Spleen (tissue), 11 donors: ENCODE measurements at regions not wholly inside any gene's neighbourhood (a gene's known extent, or its start where the extent isn't known, plus 50 kb on each side); places are given as distances from the start of the nearest gene placed in this dataset.
A peak's percentile ranks its signal among the peaks of the same experiment; 100 is the strongest.

Source experiments
- DNase-seq: peaks from one replicate; pipeline ENCODE4 v3.0.0-alpha.2; 2020
- H3K27ac ChIP-seq, 8 donors: fragments of 200-600 bp; sonication (generic) in 7 of 8; 1 replicate in 4 of 8; 2 replicates in 4 of 8; pipeline versions ENCODE4 v1.5.0 to v1.8.0; 2016 to 2021; ENCODE audit warnings: inconsistent platforms in 4 of 8, mild to moderate bottlenecking in 4 of 8, moderate library complexity in 1 of 8
- H3K27me3 ChIP-seq, 7 donors: fragments of 200-600 bp; sonication (generic) in 6 of 7; replicated peaks in 1 of 7; 1 replicate in 4 of 7; 2 replicates in 3 of 7; pipeline versions ENCODE4 v1.5.0 to v1.8.0; 2016 to 2021; ENCODE audit warnings: inconsistent platforms in 3 of 7, mild to moderate bottlenecking in 1 of 7
- H3K36me3 ChIP-seq, 6 donors: fragments of 200-600 bp; sonication (generic) in 5 of 6; 1 replicate in 4 of 6; 2 replicates in 2 of 6; pipeline versions ENCODE4 v1.5.0 to v1.8.0; 2016 to 2021; ENCODE audit warnings: inconsistent platforms in 2 of 6
- H3K4me1 ChIP-seq, 6 donors: fragments of 200-600 bp; sonication (generic) in 5 of 6; 1 replicate in 3 of 6; 2 replicates in 3 of 6; pipeline versions ENCODE4 v1.5.0 to v1.8.0; 2016 to 2021; ENCODE audit warnings: inconsistent platforms in 3 of 6
- H3K4me3 ChIP-seq, 8 donors: fragments of 200-600 bp; sonication (generic) in 7 of 8; 1 replicate in 4 of 8; 2 replicates in 4 of 8; pipeline versions ENCODE4 v1.5.0 to v1.8.0; 2016 to 2021; ENCODE audit warnings: inconsistent platforms in 4 of 8, mild to moderate bottlenecking in 4 of 8, moderate library complexity in 2 of 8
- H3K9me3 ChIP-seq, 8 donors: fragments of 200-600 bp; sonication (generic) in 7 of 8; 1 replicate in 4 of 8; 2 replicates in 4 of 8; pipeline versions ENCODE4 v1.5.0 to v1.8.0; 2016 to 2021; ENCODE audit warnings: inconsistent platforms in 4 of 8
- CTCF ChIP-seq, 11 experiments: fragments of 200-600 bp in 7 of 11; fragments of 450-650 bp in 4 of 11; sonication (generic) in 4 of 11; IDR thresholded peaks in 8 of 11; conservative IDR thresholded peaks in 3 of 11; 1 replicate in 7 of 11; 2 replicates in 4 of 11; pipeline versions ENCODE4 v1.4.0 to v1.8.0; 2016 to 2021; ENCODE audit warnings: antibody characterized with exemption in 11 of 11, inconsistent platforms in 4 of 11, mild to moderate bottlenecking in 1 of 11
- POLR2A ChIP-seq, 3 donors: fragments of 450-650 bp; IDR thresholded peaks; one replicate each; pipeline ENCODE4 v1.5.1; 2017; ENCODE audit warnings: antibody characterized with exemption in 3 of 3, mild to moderate bottlenecking in 1 of 3
- POLR2AphosphoS5 ChIP-seq, 3 donors: sonication (generic); formaldehyde crosslinking; IDR thresholded peaks; one replicate each; pipeline ENCODE4 v1.5.1; 2017; ENCODE audit warnings: antibody characterized with exemption in 3 of 3
- WGBS, 5 donors: extraction: QIAGEN DNeasy Blood & Tissue Kit in 3 of 5; methylation state at CpG; one replicate each; pipeline versions ENCODE4 v1.1.5 to v1.1.7; 2013 to 2018; 5-methylcytosine and 5-hydroxymethylcytosine counted together
- intact Hi-C: fragments of 100-400 bp; cut with DNase I; formaldehyde crosslinking; loops from one replicate; pipeline ENCODE4 v1.15.0; 2023; ENCODE audit warnings: low total_unique reads
- donor health status: healthy with polysubstance abuse.
- donor health status: DM: no; HTN: no; CAD: no; lungs with moderate emphysema.
- donor health status: DM: no; HTN: no; CAD: no.
- donor health status: Bipolar disorder and iron deficiency.
- donor health status: healthy.
- donor health status: DM: no; HTN: no; CAD: no.
- donor health status: DM: yes; HTN: yes; CAD: no.

- Histone ChIP-seq H3K9me3 (no peaks in the 10 kb centered on the region), H3K27ac (no peak overlapping the region), H3K4me3 (no peak overlapping the region), H3K36me3 (no peaks in the 10 kb centered on the region), H3K27me3 (peaks cover 0 to 66% (median 7%) of the 10 kb centered on the region in 7 donors), H3K4me1 (peaks cover 0 to 23% (median 15%) of the 10 kb centered on the region in 6 donors)
- intact Hi-C loops = no loop called here
- no peak for DNase-seq
- TF ChIP-seq POLR2AphosphoS5 (IDR thresholded peaks at IDR 0.05) (no peak), CTCF (IDR thresholded peaks at IDR 0.05 in 8 of 11, conservative IDR thresholded peaks at IDR 0.05 in 3 of 11) (no peak), POLR2A (IDR thresholded peaks at IDR 0.05) (no peak)
- 58 to 73% (median 68%) methylated on average over 7 to 12 of the region's 12 CpGs for WGBS, 5 donors
Observed at GRCh38 chr10:131650169-131650705, 250.6 kb upstream of the PPP2R2D start.

- intact Hi-C loops = no loop called here
- DNase-seq = no peak
- no peaks in the 10 kb centered on the region for H3K9me3 ChIP-seq
- peaks cover 0 to 58% (median 7%) of the 10 kb centered on the region in 7 donors for H3K27me3 ChIP-seq
- no peak overlapping the region for H3K27ac ChIP-seq
- TF ChIP-seq POLR2A (IDR thresholded peaks at IDR 0.05) = no peak
- TF ChIP-seq POLR2AphosphoS5 (IDR thresholded peaks at IDR 0.05) = no peak
- no peaks in the 10 kb centered on the region for H3K36me3 ChIP-seq
- no peak overlapping the region for H3K4me3 ChIP-seq
- H3K4me1 ChIP-seq = peaks cover 0 to 27% (median 15%) of the 10 kb centered on the region in 6 donors
- 68 to 79% (median 70%) methylated on average over 22 to 23 of the region's 23 CpGs for WGBS, 5 donors
Observed at GRCh38 chr10:131650771-131651673, 249.8 kb upstream of the PPP2R2D start.

GRCh38 chr10:131651674-131652437 is 249.0 kb upstream of the PPP2R2D start:
- intact Hi-C loops = no loop called here
- Histone ChIP-seq H3K9me3 (no peaks in the 10 kb centered on the region), H3K4me1 (peaks cover 0 to 27% (median 15%) of the 10 kb centered on the region in 6 donors), H3K27ac (no peak overlapping the region), H3K4me3 (no peak overlapping the region), H3K36me3 (no peaks in the 10 kb centered on the region), H3K27me3 (peaks cover 0 to 52% (median 7%) of the 10 kb centered on the region in 7 donors)
- DNase-seq = peak; percentile 61
- no peak for TF ChIP-seq CTCF (IDR thresholded peaks at IDR 0.05 in 8 of 11, conservative IDR thresholded peaks at IDR 0.05 in 3 of 11)
- WGBS, 5 donors = 4 to 7% (median 6%) methylated on average over 21 to 22 of the region's 22 CpGs

- peaks cover 0 to 48% (median 7%) of the 10 kb centered on the region in 7 donors for H3K27me3 ChIP-seq
- no peak overlapping the region for H3K27ac ChIP-seq
- H3K4me1 ChIP-seq = peaks cover 0 to 27% (median 15%) of the 10 kb centered on the region in 6 donors
- 39 to 60% (median 42%) methylated on average over 14 to 22 of the region's 22 CpGs for WGBS, 5 donors
- no peak for TF ChIP-seq POLR2A (IDR thresholded peaks at IDR 0.05)
- TF ChIP-seq CTCF (IDR thresholded peaks at IDR 0.05 in 8 of 11, conservative IDR thresholded peaks at IDR 0.05 in 3 of 11) = no peak
- TF ChIP-seq POLR2AphosphoS5 (IDR thresholded peaks at IDR 0.05) = no peak
- intact Hi-C loops = no loop called here
- H3K9me3 ChIP-seq = no peaks in the 10 kb centered on the region
- peak; percentile 54 for DNase-seq
- no peaks in the 10 kb centered on the region for H3K36me3 ChIP-seq
- H3K4me3 ChIP-seq = no peak overlapping the region
Observed at GRCh38 chr10:131652438-131653139, 248.2 kb upstream of the PPP2R2D start.
